SK-N-SH (cell line): ENCODE measurements at regions not wholly inside any gene's neighbourhood (a gene's known extent, or its start where the extent isn't known, plus 50 kb on each side); places are given as distances from the start of the nearest gene placed in this dataset.

ENCODE experiments used
- CTCF ChIA-PET: fragments of 300-600, 350-600 bp; formaldehyde crosslinking; extraction: SDS; loops from one replicate; lab custom pipeline; 2021; lab: Yijun Ruan, JAX
- POLR2A ChIA-PET: fragments of 350-600 bp; sonication (Branson Sonifier 250); formaldehyde crosslinking; extraction: SDS; loops from one replicate; lab custom pipeline; 2020; ENCODE audit warnings: antibody characterized with exemption, inconsistent platforms; lab: Yijun Ruan, JAX
- DNase-seq: peaks from one replicate; pipeline ENCODE4 v3.0.0; 2012
- H2AFZ ChIP-seq: fragments of 200-600 bp; sonication (generic); 2 replicates; pipeline ENCODE4 v1.8.1; 2016; ENCODE audit warnings: antibody characterized with exemption, mild to moderate bottlenecking, low read depth
- H3F3A ChIP-seq: fragments of 200-600 bp; sonication (generic); replicated peaks from 2 replicates; pipeline ENCODE3; 2016; ENCODE audit warnings: antibody characterized with exemption, mild to moderate bottlenecking; ENCODE audit not compliant: insufficient read depth
- H3K27ac ChIP-seq, 2 experiments: fragments of 200-500 bp in 1 of 2; fragments of 200-600 bp in 1 of 2; sonication (Bioruptor generic) in 1 of 2; sonication (generic), shearing (Covaris generic) in 1 of 2; 2 replicates each; pipeline versions ENCODE4 v1.5.1 to v1.6.1; 2014 to 2016; ENCODE audit warnings: low read depth in 2 of 2, inconsistent platforms in 1 of 2, low read length in 1 of 2, mild to moderate bottlenecking in 1 of 2, mixed read lengths in 1 of 2
- H3K27me3 ChIP-seq: fragments of 200-600 bp; sonication (generic), shearing (Covaris generic); 2 replicates; pipeline ENCODE4 v1.6.1; 2016; ENCODE audit warnings: mixed run types; ENCODE audit not compliant: insufficient read depth
- H3K36me3 ChIP-seq, 2 experiments: fragments of 200-500 bp in 1 of 2; fragments of 200-600 bp in 1 of 2; sonication (Bioruptor generic) in 1 of 2; sonication (generic) in 1 of 2; replicated peaks in 1 of 2; 2 replicates each; pipeline versions ENCODE3 to v1.5.1; 2014 to 2016; ENCODE audit warnings: low read length in 1 of 2, mild to moderate bottlenecking in 1 of 2; ENCODE audit not compliant: insufficient read depth in 2 of 2, control insufficient read depth in 1 of 2
- H3K4me1 ChIP-seq, 2 experiments: fragments of 200-500 bp in 1 of 2; fragments of 200-600 bp in 1 of 2; sonication (Bioruptor generic) in 1 of 2; sonication (generic), shearing (Covaris generic) in 1 of 2; 2 replicates each; pipeline versions ENCODE4 v1.5.1 to v1.6.1; 2014 to 2016; ENCODE audit warnings: low read depth in 1 of 2, low read length in 1 of 2, mixed run types in 1 of 2; ENCODE audit not compliant: insufficient read depth in 2 of 2, control insufficient read depth in 1 of 2
- H3K4me2 ChIP-seq: fragments of 200-600 bp; sonication (generic), shearing (Covaris generic); 2 replicates; pipeline ENCODE4 v1.6.1; 2017; ENCODE audit warnings: mixed run types
- H3K4me3 ChIP-seq, 2 experiments: fragments of 200-500 bp in 1 of 2; fragments of 200-600 bp in 1 of 2; sonication (Bioruptor generic) in 1 of 2; sonication (generic), shearing (Covaris generic) in 1 of 2; 2 replicates each; pipeline versions ENCODE4 v1.5.1 to v1.8.1; 2014 to 2016; ENCODE audit warnings: low read depth in 2 of 2, inconsistent platforms in 1 of 2, low read length in 1 of 2, mild to moderate bottlenecking in 1 of 2, mixed read lengths in 1 of 2, moderate library complexity in 1 of 2
- H3K79me2 ChIP-seq: fragments of 200-600 bp; sonication (generic); 2 replicates; pipeline ENCODE4 v1.8.1; 2017; ENCODE audit warnings: mild to moderate bottlenecking; ENCODE audit not compliant: insufficient read depth
- H3K9ac ChIP-seq: fragments of 200-600 bp; sonication (generic); 2 replicates; pipeline ENCODE4 v1.6.1; 2017; ENCODE audit warnings: mixed run types
- H3K9me2 ChIP-seq: fragments of 200-600 bp; sonication (generic); 2 replicates; pipeline ENCODE4 v1.6.1; 2017; ENCODE audit warnings: mixed run types
- H3K9me3 ChIP-seq: fragments of 200-600 bp; sonication (generic); 2 replicates; pipeline ENCODE4 v1.6.1; 2017; ENCODE audit warnings: mixed run types, mild to moderate bottlenecking, moderate library complexity
- H4K20me1 ChIP-seq: fragments of 200-600 bp; sonication (generic); 2 replicates; pipeline ENCODE4 v1.6.1; 2017; ENCODE audit warnings: mild to moderate bottlenecking, mixed run types; ENCODE audit not compliant: insufficient read depth
- FOSL2 ChIP-seq: IDR thresholded peaks from 2 replicates; pipeline ENCODE4 v1.4.0; 2012; ENCODE audit warnings: low read depth, mild to moderate bottlenecking, moderate library complexity, borderline replicate concordance
- FOXM1 ChIP-seq: IDR thresholded peaks from 2 replicates; pipeline ENCODE4 v1.4.0; 2012; ENCODE audit warnings: low read depth, mild to moderate bottlenecking
- GATA2 ChIP-seq: sonication (generic); formaldehyde crosslinking; IDR thresholded peaks from 2 replicates; pipeline ENCODE4 v1.5.0; 2020; ENCODE audit warnings: mild to moderate bottlenecking, missing genetic modification reagents
- MAX ChIP-seq: IDR thresholded peaks from 2 replicates; pipeline ENCODE4 v1.4.0; 2012; ENCODE audit warnings: low read depth
- MEF2A ChIP-seq: IDR thresholded peaks from 2 replicates; pipeline ENCODE4 v1.4.0; 2012; ENCODE audit warnings: low read depth, borderline replicate concordance
- RAD21 ChIP-seq: IDR thresholded peaks from 2 replicates; pipeline ENCODE4 v1.6.1; 2012; ENCODE audit warnings: mild to moderate bottlenecking, low read length
- RCOR1 ChIP-seq: fragments of 150-350 bp; IDR thresholded peaks from 2 replicates; pipeline ENCODE4 v1.6.1; 2017; ENCODE audit warnings: antibody characterized with exemption, low read length
- TAF1 ChIP-seq: IDR thresholded peaks from 2 replicates; pipeline ENCODE4 v1.6.1; 2012; ENCODE audit warnings: low read depth, mild to moderate bottlenecking, low read length, moderate library complexity, borderline replicate concordance
- TCF12 ChIP-seq: IDR thresholded peaks from 2 replicates; pipeline ENCODE4 v1.4.0; 2012
- USF2 ChIP-seq: fragments of 150-350 bp; IDR thresholded peaks from 2 replicates; pipeline ENCODE4 v1.6.1; 2017; ENCODE audit warnings: antibody characterized with exemption, low read length, low read depth, borderline replicate concordance
- YY1 ChIP-seq: IDR thresholded peaks from 2 replicates; pipeline ENCODE4 v1.4.0; 2012; ENCODE audit warnings: low read depth, mild to moderate bottlenecking
- WGBS: methylation state at CpG from one replicate; pipeline ENCODE4 v1.1.6; 2017; ENCODE audit warnings: low lambda C conversion rate; 5-methylcytosine and 5-hydroxymethylcytosine counted together
- TF ChIP-seq, protein P1 (sequence below): fragments of 200-600 bp; sonication (generic); IDR thresholded peaks from 2 replicates; pipeline ENCODE4 v1.6.1; 2017; ENCODE audit warnings: antibody characterized with exemption, mild to moderate bottlenecking, moderate library complexity
- TF ChIP-seq, protein P2 (sequence below): IDR thresholded peaks from 2 replicates; pipeline ENCODE4 v1.6.1; 2012; ENCODE audit warnings: mild to moderate bottlenecking, low read depth, low read length, moderate library complexity
- TF ChIP-seq, protein P3 (sequence below): fragments of 150-350 bp; IDR thresholded peaks from 2 replicates; pipeline ENCODE4 v1.6.1; 2016; ENCODE audit warnings: mild to moderate bottlenecking, low read depth, low read length

- no peaks in the 10 kb centered on the region for H3K36me3 ChIP-seq
- no peak overlapping the region for H3K9ac ChIP-seq
- no peaks in the 10 kb centered on the region for H3K9me3 ChIP-seq
- CTCF ChIA-PET: interaction anchor here (0.8 to 4.4 kb wide), 10 partner anchors 18 to 416 kb away, joined by 3 to 54 read pairs (median 7); no protein-coding TSS in a partner anchor
- no peak overlapping the region for H3K4me2 ChIP-seq
- no peaks in the 10 kb centered on the region for H3K9me2 ChIP-seq
- TF ChIP-seq MEF2A: no peak
- no peak for TF ChIP-seq RCOR1
- TF ChIP-seq, protein P1, sequence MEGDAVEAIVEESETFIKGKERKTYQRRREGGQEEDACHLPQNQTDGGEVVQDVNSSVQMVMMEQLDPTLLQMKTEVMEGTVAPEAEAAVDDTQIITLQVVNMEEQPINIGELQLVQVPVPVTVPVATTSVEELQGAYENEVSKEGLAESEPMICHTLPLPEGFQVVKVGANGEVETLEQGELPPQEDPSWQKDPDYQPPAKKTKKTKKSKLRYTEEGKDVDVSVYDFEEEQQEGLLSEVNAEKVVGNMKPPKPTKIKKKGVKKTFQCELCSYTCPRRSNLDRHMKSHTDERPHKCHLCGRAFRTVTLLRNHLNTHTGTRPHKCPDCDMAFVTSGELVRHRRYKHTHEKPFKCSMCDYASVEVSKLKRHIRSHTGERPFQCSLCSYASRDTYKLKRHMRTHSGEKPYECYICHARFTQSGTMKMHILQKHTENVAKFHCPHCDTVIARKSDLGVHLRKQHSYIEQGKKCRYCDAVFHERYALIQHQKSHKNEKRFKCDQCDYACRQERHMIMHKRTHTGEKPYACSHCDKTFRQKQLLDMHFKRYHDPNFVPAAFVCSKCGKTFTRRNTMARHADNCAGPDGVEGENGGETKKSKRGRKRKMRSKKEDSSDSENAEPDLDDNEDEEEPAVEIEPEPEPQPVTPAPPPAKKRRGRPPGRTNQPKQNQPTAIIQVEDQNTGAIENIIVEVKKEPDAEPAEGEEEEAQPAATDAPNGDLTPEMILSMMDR: no peak
- no peak for TF ChIP-seq FOSL2
- no peak for TF ChIP-seq TAF1
- no peak for TF ChIP-seq TCF12
- TF ChIP-seq FOXM1: no peak
- H3K4me1 ChIP-seq: no peaks in the 10 kb centered on the region
- DNase-seq: no peak
- H3K27ac ChIP-seq: no peak overlapping the region
- no peaks in the 10 kb centered on the region for H3K79me2 ChIP-seq
- H3K4me3 ChIP-seq: no peak overlapping the region
- H3K27me3 ChIP-seq: no peaks in the 10 kb centered on the region
- no peaks in the 10 kb centered on the region for H4K20me1 ChIP-seq
- POLR2A ChIA-PET: no interaction called here
- WGBS: 87% methylated on average over 3 of the region's 3 CpGs
- no peaks in the 10 kb centered on the region for H3F3A ChIP-seq
- no peak overlapping the region for H2AFZ ChIP-seq
Measured at GRCh38 chr10:21270976-21271375, 254.5 kb downstream of the SKIDA1 start.

DNA sequence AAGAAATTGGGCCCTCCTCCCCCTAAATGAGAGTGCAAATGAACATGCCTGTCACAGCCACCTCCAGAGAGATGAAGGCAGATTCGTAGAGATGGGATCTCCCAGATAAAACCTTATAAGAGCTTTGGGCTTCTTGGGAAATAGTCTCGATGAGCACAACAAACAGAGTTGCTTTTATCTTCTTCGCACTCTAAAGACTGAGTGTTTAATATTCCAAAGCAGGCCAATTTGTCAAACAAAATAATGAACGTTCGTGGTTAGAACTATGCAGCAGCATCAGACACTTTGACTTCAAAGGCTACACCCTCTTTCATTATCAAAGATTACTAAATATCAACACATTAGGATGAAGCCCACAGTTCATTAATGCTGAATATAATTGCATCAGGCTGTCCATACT is 256.2 kb downstream of the SKIDA1 start:
- no peak for DNase-seq
- 87% methylated on average over 5 of the region's 5 CpGs for WGBS
- Histone ChIP-seq H3K27me3 (no peaks in the 10 kb centered on the region), H3K27ac (no peak overlapping the region), H3K4me2 (no peak overlapping the region), H2AFZ (no peak overlapping the region), H3K79me2 (no peaks in the 10 kb centered on the region), H3K4me3 (no peak overlapping the region), H3K36me3 (no peaks in the 10 kb centered on the region), H3K9me2 (no peaks in the 10 kb centered on the region), H3K9me3 (no peaks in the 10 kb centered on the region), H3F3A (no peaks in the 10 kb centered on the region), H4K20me1 (no peaks in the 10 kb centered on the region), H3K9ac (no peak overlapping the region), H3K4me1 (no peaks in the 10 kb centered on the region)
- POLR2A ChIA-PET: no interaction called here
- CTCF ChIA-PET: interaction anchor here (0.6 to 4.4 kb wide), 33 partner anchors 9 to 417 kb away, joined by 3 to 54 read pairs (median 4); partner anchors contain the start of gene SKIDA1
- TF ChIP-seq RCOR1 (no peak), YY1 (no peak), MAX (no peak), GATA2 (CRISPR knock-in tag) (no peak), RAD21 (no peak), USF2 (no peak)
- TF ChIP-seq, protein P1: no peak
- TF ChIP-seq, protein P2, sequence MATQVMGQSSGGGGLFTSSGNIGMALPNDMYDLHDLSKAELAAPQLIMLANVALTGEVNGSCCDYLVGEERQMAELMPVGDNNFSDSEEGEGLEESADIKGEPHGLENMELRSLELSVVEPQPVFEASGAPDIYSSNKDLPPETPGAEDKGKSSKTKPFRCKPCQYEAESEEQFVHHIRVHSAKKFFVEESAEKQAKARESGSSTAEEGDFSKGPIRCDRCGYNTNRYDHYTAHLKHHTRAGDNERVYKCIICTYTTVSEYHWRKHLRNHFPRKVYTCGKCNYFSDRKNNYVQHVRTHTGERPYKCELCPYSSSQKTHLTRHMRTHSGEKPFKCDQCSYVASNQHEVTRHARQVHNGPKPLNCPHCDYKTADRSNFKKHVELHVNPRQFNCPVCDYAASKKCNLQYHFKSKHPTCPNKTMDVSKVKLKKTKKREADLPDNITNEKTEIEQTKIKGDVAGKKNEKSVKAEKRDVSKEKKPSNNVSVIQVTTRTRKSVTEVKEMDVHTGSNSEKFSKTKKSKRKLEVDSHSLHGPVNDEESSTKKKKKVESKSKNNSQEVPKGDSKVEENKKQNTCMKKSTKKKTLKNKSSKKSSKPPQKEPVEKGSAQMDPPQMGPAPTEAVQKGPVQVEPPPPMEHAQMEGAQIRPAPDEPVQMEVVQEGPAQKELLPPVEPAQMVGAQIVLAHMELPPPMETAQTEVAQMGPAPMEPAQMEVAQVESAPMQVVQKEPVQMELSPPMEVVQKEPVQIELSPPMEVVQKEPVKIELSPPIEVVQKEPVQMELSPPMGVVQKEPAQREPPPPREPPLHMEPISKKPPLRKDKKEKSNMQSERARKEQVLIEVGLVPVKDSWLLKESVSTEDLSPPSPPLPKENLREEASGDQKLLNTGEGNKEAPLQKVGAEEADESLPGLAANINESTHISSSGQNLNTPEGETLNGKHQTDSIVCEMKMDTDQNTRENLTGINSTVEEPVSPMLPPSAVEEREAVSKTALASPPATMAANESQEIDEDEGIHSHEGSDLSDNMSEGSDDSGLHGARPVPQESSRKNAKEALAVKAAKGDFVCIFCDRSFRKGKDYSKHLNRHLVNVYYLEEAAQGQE: no peak
- TF ChIP-seq, protein P3, sequence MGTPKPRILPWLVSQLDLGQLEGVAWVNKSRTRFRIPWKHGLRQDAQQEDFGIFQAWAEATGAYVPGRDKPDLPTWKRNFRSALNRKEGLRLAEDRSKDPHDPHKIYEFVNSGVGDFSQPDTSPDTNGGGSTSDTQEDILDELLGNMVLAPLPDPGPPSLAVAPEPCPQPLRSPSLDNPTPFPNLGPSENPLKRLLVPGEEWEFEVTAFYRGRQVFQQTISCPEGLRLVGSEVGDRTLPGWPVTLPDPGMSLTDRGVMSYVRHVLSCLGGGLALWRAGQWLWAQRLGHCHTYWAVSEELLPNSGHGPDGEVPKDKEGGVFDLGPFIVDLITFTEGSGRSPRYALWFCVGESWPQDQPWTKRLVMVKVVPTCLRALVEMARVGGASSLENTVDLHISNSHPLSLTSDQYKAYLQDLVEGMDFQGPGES: no peak
